ENCODE measurements at regions not wholly inside any gene's neighbourhood (a gene's known extent, or its start where the extent isn't known, plus 50 kb on each side); places are given as distances from the start of the nearest gene placed in this dataset.

DNA sequence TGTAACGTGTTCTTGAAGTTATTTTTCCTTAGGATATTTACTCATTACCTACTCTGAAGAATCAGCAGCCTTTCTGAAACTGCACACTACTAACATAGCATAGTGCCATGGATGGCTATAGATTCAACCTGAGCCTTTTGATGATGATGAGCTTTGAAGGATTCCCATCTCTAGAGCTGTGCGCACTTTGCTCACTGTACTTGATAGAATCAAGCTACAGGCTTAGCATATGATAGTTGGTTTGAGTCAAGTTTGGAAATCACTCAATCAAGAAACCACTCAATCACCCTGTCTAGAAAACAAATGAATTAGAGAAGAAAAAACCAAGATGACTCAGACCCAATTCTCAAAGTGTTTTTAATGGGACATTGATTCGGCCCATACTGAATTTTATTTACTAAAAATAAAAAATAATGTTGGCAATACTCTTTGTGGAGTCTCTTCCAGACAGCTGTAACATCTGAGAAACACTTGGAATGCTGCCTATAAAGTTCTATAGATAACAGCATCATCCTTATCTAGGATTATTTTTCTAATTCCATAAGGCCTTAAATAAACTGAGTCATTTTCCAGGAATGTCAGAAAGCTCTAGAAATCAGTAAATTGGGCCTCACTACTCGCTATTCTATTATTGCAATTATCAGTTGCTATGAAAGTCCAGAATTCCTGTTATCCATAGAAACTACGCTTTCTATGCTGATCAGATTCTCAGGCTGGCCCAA lies 259.0 kb upstream of the ERBB4 start:
- intact Hi-C loops (cut with micrococcal nuclease; ENCODE audit: unreplicated experiment), result no loop called here

More for the DNA sequence above, 259.0 kb upstream of the ERBB4 start:
- ATAC-seq (peak; percentile 31; the same call in 1 of the 3 replicates), FAIRE-seq (no peak), DNase-seq (ENCODE audit: low read depth, low spot score) (no peak)
- no peak overlapping the region for H2AFZ ChIP-seq (ENCODE audit: control insufficient read depth, low read depth, low read length)
- no peaks in the 10 kb centered on the region for H3K4me1 ChIP-seq (ENCODE audit: control insufficient read depth, insufficient read depth, low read length)
- ChIA-PET CTCF (interaction anchor here (1.5 kb wide), 1 partner anchor 20 kb away, joined by 3 read pairs; no protein-coding TSS in a partner anchor), RAD21 (ENCODE audit: unreplicated experiment) (no interaction called here), POLR2A (no interaction called here), SMC1A (ENCODE audit: uncharacterized antibody, unreplicated experiment) (interaction anchor here (0.7 kb wide), 1 partner anchor 76 kb away, joined by 3 read pairs; no protein-coding TSS in a partner anchor)
- no peak overlapping the region for H3K4me2 ChIP-seq (ENCODE audit: control insufficient read depth, insufficient read depth)
- TF ChIP-seq JUNB (IDR thresholded peaks at IDR 0.05) (peak; percentile 18; the same call in 1 of the 2 replicates), ZNF24 (IDR thresholded peaks at IDR 0.05) (no peak), CTCF (IDR thresholded peaks at IDR 0.05 in 2 of 3, conservative IDR thresholded peaks at IDR 0.05 in 1 of 3; ENCODE audit: control insufficient read depth in 2 of 3, extremely low read depth in 1 of 3, insufficient read depth in 1 of 3, low read depth in 3 of 3, low read length in 3 of 3) (no peak)
- no peak overlapping the region for H3K27ac ChIP-seq (ENCODE audit: control insufficient read depth, insufficient read depth)
- in situ Hi-C loops (cut with MboI), result no loop called here
- no peaks in the 10 kb centered on the region for H3K36me3 ChIP-seq (ENCODE audit: control insufficient read depth in 2 of 2, insufficient read depth in 2 of 2, low read length in 1 of 2)
- 54% methylated on average over 5 of the region's 5 CpGs for WGBS (ENCODE audit: insufficient coverage, insufficient replicate concordance, low lambda C conversion rate, missing lambda C conversion rate)
- H3K9me3 ChIP-seq (replicated peaks; ENCODE audit: control insufficient read depth, insufficient read depth, low read length), result no peaks in the 10 kb centered on the region
- no peaks in the 10 kb centered on the region for H3K27me3 ChIP-seq (replicated peaks in 1 of 2; ENCODE audit: control insufficient read depth in 2 of 2, insufficient read depth in 2 of 2, low read length in 1 of 2)
- no TSS peak for BruUV-seq (replicated peaks)
- no peak overlapping the region for H3K9ac ChIP-seq (ENCODE audit: control insufficient read depth, insufficient read depth, low read length)
- H3K4me3 ChIP-seq, result no peak overlapping the region
- no peaks in the 10 kb centered on the region for H3K79me2 ChIP-seq (ENCODE audit: control insufficient read depth, insufficient read depth, low read length)
- no peaks in the 10 kb centered on the region for H4K20me1 ChIP-seq (ENCODE audit: control insufficient read depth, insufficient read depth)

Measured in GM12878 (cell line).